Activated CD4-positive, alpha-beta T cell treated with anti-CD3 and anti-CD28 coated beads, Interleukin-2, Interleukin-6, amounts not matched to agents 100 ng/mL and 50 ng/mL, durations not matched to agents 16 hours and 8 hours (primary cell): ENCODE measurements at regions not wholly inside any gene's neighbourhood (a gene's known extent, or its start where the extent isn't known, plus 50 kb on each side); places are given as distances from the start of the nearest gene placed in this dataset.

Experiments used
- DNase-seq: peaks from one replicate; pipeline ENCODE4 v3.0.0-alpha.2; 2020

GRCh38 chr18:78771496-78772359, 207.9 kb upstream of the SALL3 start:
- DNase-seq, result no peak

DNA sequence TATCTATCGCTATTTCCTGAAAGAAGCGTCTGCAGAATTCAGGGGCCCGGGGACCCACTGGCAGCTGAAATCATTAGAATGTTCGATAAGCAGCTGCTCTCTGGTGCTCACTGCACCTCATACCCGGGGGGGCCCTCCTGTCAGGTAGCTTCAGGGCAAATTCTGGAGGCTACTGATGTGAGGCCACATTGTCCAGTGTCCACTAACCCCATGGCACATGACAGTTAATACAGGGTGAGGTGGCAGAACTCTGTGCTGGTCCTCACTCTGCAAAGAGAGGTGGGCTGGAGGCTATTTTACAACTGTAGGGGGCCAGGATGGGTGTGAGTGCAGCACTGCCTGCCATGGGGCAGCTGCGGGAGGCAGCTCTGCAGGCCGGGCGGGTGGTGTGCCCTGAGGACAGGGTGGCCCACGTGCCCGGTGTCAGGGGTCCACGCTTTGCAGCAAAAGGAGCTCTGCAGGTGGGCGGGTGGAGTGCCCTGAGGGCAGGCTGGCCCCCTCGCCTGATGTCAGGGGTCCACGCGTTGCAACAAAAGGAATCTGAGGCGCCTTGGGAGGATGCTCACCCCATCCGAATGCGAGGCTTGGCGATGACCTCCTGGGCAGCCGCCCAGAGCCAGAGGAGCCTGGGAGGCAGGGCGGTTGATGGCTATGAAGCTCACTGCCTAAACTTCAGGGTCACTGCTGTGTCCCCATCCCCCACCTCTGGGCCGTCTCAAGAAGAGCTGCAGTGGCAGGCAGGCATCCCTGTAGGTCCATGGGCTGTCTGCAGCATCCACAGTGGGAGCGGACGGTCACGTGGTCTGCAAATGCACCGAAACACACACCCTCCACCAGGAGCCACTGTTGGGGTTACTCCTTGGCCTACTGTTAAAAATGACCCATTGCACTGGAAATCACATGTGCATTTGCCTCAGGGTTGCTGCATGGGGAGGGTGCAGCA, 207.0 kb upstream of the SALL3 start:
- no peak for DNase-seq

DNA sequence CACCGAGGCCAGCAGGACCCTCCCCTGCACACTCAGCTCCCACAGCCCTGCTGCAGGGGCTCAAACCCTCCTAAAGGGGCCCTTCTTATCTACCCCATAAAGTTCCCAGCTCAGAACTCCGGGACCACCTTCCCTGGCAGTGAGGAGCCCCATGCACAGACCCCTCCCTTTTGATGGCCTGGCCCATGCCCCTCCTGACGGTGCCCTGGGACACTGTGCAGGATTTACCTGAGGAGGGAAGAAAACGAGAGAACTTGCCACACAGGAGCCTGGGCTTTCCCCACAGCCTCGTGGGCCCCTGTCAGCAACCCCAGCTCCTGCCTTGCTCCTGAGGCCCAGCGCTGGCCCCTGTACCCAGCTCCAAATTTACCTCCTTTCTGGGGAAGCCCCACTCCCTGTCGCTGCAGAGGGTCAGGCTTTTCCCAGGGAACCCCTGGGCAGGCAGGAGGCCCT, 206.3 kb upstream of the SALL3 start:
- no peak for DNase-seq

DNA sequence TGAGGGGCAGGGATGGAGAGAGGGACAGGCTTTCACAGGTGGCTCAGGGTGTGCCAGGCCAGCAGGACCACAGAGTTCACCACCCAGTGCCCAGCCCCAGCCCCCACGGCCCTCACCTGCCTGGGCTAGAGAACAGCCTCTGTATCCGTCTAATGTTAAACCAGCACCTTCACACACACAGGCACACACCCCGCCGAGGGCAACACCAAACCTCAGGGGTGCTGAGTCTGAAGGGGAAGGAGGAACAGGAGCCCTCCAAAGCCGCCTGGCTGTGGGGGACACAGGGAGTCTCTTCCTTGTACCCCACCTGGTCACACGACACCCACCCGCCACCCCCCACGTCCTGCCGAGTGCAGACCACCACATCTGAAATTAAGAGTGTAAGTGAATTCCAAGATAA, 205.8 kb upstream of the SALL3 start:
- DNase-seq, result no peak

DNA sequence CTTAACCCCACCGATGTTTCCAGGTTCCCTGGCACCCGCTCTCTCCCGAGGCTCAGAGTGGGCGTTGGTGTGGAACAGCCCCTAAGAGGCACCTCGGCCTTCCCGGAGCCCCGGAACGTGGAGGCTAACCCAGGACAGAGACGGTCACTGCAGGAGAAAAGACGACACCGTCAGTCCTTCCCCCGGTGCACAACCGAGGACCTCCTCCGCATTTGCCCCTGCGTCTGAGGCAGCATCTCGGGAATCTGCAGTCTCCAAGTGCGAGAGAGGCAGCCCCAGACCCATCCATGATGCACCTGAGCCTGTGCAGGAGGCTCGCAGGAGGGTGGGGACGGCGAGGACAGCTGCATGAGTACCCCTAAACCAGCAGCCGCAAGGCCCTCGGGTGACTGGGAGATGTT, 204.9 kb upstream of the SALL3 start:
- no peak for DNase-seq

- DNase-seq, result no peak
Observed at GRCh38 chr18:78776151-78776550, 203.5 kb upstream of the SALL3 start.

- DNase-seq, result no peak
Observed at GRCh38 chr18:78776706-78777285, 202.8 kb upstream of the SALL3 start.

- DNase-seq, result no peak
Observed at GRCh38 chr18:78777992-78778391, 201.6 kb upstream of the SALL3 start.

- DNase-seq, result no peak
Observed at GRCh38 chr18:78778651-78779050, 201.0 kb upstream of the SALL3 start.

DNA sequence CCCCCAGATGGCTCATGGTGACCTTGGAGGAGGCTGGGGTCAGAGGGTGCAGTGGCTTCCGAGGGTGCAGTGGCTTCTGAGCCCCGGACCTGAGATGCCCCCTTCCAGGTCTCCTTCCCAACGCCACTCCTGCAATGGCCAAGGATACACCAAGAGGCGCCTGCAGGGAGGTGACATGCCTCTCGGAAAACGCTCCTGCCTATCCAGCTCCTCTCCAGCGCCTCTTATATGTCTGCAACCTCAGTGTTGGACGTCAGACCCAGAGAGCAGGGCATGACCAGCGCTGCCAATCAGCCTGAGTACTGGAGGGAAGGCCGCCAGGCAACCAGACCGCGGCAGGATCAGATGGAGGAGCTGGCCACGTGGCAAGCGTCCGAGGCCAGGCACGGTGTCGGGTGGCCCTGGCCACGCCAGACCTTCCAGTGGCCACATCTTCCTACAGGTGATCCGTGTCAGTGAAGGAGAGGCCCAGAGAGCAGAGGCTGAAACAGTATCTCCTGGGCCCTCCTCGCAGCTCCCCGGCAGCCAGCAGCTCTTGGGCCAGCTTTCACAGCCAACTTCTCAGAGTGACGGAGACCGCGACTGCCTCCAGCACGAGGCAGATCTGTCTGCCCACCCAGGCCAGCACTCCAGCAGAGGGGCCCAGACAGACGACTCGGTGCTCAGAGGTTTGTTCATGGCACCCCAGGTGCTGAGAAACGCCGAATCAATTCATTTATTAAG, 199.5 kb upstream of the SALL3 start:
- no peak for DNase-seq

DNA sequence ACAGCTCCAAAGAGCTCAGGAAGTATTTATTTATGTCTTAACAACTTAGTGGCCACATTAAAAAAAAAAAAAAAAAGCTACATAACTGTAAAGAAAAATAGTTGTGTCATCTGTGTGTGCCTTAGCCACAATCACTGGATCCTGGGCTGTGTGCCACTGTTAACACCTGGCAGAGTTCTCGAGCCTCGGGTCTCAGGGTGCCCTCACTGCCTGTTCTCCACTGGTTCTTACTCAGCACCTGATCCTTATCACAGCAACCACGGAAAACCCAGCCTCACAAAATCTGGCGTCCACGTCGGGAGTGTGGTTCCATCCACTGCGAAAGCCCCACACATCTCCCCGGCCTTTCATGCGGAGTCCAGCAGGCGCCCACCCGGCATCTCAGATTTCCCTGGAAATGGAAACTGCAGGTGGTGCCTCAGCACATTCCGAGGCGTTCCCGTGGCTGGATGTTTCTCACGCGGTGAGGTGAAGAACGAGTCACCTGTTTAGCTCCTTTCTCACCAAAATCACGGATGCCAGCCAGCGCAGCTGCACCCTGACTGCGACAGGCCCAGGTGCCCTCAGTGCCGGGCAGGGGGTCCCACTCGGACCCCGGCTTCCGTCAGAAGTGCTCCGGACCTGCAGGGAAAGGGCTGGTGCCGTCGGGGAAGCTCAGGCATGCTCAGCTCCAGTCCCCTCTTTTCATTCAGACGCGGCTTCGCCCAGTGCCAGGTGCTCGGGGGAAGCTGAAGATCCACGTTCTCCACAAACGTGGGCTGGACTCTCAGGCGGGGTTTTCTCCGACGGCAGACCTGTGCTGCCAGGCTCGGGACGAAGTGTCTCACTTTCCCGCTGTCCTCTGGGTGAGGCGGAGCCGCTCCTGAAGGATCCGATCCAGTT, 198.7 kb upstream of the SALL3 start:
- no peak for DNase-seq

DNA sequence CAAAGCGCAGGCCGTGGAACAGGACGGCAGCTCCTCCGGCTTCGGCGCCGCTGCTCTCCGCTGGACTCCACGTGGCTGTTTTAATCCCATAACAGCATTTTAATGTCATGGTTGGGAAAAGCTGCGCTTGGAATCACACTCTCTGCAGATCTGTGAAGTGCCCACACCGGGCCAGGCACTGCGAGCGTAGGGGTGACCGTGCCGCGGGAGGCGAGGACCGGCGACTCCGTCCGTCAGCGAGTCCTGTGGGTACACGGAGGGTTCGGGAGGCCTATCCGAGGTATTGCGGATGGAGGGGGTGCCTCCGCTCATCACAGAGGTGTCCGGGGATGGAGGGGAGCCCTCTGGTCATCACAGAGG, 198.0 kb upstream of the SALL3 start:
- no peak for DNase-seq

DNA sequence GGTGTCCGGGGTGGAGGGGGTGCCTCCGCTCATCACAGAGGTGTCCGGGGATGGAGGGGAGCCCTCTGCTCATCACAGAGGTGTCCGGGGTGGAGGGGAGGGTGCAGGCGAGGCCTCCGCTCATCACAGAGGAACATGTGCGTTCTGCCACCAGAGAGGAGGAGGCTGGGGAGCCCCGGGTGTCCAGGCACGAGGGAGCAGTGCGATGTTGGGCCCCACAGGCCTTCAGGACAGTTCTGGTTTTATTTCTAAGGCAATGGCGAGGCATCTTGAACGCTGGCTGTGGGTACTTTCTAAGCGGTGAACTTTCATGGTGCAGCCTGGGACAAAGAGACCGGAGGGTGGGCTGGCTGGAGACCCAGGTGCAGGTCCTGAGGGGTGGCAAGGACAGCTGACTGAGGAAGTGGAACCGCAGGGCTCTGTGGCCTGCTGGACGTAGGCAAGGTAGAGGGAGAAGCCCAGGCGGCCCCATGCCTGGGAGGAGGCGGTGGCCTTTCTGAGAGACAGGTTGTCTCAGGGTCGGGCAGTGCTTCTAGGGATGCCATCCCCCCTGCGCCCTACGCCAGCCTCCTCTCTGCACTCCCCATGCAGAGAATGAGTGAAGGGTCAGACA, 196.6 kb upstream of the SALL3 start:
- no peak for DNase-seq

DNA sequence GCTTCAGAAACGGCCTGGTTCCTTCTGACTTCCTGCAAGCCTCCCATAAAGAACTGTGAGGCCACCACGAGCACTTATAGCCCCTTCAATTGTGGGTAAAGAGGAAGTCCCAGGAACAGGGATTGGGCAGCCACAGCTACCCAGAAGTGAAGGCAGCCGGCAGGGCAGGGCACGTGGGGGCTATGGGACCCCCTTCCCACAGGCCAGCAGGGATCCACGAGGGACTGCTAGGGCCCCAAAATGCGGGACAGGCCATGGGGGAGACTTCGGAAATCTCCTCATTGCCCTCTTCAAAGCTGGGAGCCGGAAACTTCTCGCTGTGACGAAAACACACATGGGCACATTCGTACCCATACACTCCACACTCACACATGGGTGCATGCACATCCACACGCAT, 196.1 kb upstream of the SALL3 start:
- DNase-seq, result no peak

- DNase-seq, result no peak
Observed at GRCh38 chr18:78784861-78785260, 194.8 kb upstream of the SALL3 start.

DNA sequence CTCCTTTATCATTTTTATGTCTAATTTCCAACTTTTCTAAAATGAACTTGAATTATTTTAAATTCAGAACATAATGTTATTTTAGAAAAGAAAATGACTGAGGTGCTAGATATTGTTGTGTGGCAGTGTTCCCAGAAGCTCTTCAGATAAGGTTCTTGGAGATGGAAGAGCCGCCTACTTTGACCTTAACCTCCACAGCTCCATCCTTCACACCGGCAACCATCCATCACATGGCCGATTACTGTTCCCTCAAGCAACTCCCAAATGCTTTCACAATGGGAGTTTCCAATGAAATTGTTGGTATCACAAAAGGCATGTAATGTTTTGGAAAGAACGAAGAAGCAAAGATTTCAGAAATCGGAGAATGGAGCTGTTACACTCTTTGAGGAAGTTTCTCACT, 193.9 kb upstream of the SALL3 start:
- no peak for DNase-seq

DNA sequence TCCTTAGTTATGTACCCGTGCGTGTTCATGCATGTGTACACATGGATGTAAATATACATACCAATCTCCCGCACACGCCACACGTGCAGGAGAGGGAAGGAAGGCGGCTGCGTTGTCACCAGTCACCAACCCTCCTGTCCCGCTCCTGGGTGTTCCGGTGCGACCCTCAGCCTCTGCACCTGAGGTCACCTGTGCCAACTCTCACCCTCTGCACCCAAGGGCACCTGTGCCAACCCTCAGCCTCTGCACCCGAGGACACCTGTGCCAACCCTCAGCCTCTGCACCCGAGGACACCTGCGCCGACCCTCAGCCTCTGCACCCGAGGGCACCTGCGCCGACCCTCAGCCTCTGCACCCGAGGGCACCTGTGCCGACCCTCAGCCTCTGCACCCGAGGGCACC, 192.8 kb upstream of the SALL3 start:
- DNase-seq, result no peak

DNA sequence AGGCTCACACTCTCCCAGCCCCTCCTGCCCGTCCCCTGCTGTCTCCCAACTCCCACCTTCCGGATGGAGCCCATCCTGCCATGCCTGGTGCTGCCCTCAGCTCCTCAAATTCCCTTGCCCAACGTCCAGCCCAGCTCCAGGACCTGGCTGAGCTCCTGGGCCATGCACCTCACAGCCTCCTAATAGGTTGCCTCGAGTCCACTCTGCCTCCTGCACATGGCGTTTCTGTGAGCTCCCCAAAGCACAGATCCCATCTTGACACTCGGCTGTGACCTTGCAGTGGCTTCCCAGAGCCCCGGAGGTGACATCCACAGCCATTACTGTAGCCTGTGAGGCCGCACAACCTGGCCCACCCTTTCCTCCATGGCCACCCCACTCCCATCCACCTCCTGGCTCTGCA, 191.9 kb upstream of the SALL3 start:
- no peak for DNase-seq

GRCh38 chr18:78788161-78788560, 191.5 kb upstream of the SALL3 start:
- no peak for DNase-seq

- no peak for DNase-seq
Observed at GRCh38 chr18:78789850-78790249, 189.8 kb upstream of the SALL3 start.

GRCh38 chr18:78790511-78790910, 189.1 kb upstream of the SALL3 start:
- no peak for DNase-seq
